GM12865 (cell line): ENCODE measurements at regions not wholly inside any gene's neighbourhood (a gene's known extent, or its start where the extent isn't known, plus 50 kb on each side); places are given as distances from the start of the nearest gene placed in this dataset.

ENCODE experiments used
- DNase-seq: peaks from one replicate; pipeline ENCODE4 v3.0.0; 2010; ENCODE audit warnings: low read depth
- H3K4me3 ChIP-seq: 2 replicates; pipeline ENCODE4 v1.5.1; 2011; ENCODE audit warnings: mild to moderate bottlenecking, low read depth, low read length, control low read depth
- CTCF ChIP-seq: IDR thresholded peaks from 2 replicates; pipeline ENCODE4 v1.5.1; 2011; ENCODE audit warnings: low read length, control low read depth, low read depth, inconsistent platforms; ENCODE audit not compliant: insufficient read depth; ENCODE audit errors: missing control alignments

- TF ChIP-seq CTCF, result no peak
- H3K4me3 ChIP-seq, result no peak overlapping the region
- no peak for DNase-seq
These were observed 202.2 kb upstream of the CMC1 start for GRCh38 chr3:28039234-28039633.

GRCh38 chr3:28039829-28040228, 201.6 kb upstream of the CMC1 start:
- no peak overlapping the region for H3K4me3 ChIP-seq
- no peak for TF ChIP-seq CTCF
- DNase-seq, result no peak

- TF ChIP-seq CTCF, result no peak
- DNase-seq, result peak; percentile 51
- no peak overlapping the region for H3K4me3 ChIP-seq
These were observed 199.3 kb upstream of the CMC1 start for GRCh38 chr3:28042095-28042635.

GRCh38 chr3:28042707-28043106, 198.7 kb upstream of the CMC1 start:
- no peak overlapping the region for H3K4me3 ChIP-seq
- DNase-seq, result no peak
- TF ChIP-seq CTCF, result no peak

GRCh38 chr3:28050120-28050519, 191.3 kb upstream of the CMC1 start:
- no peak overlapping the region for H3K4me3 ChIP-seq
- no peak for DNase-seq
- no peak for TF ChIP-seq CTCF

- H3K4me3 ChIP-seq, result no peak overlapping the region
- DNase-seq, result peak; percentile 33
- no peak for TF ChIP-seq CTCF
These were observed 190.5 kb upstream of the CMC1 start for GRCh38 chr3:28050885-28051284.

GRCh38 chr3:28053759-28054158, 187.7 kb upstream of the CMC1 start:
- no peak for TF ChIP-seq CTCF
- DNase-seq, result no peak
- H3K4me3 ChIP-seq, result no peak overlapping the region
